Anterior cingulate cortex (tissue), 58 donors: ENCODE measurements at regions not wholly inside any gene's neighbourhood (a gene's known extent, or its start where the extent isn't known, plus 50 kb on each side); places are given as distances from the start of the nearest gene placed in this dataset.

Experiments used
- DNase-seq, 58 donors: peaks; one replicate each; lab custom pipeline; 2025; lab: John Stamatoyannopoulos, UW

DNA sequence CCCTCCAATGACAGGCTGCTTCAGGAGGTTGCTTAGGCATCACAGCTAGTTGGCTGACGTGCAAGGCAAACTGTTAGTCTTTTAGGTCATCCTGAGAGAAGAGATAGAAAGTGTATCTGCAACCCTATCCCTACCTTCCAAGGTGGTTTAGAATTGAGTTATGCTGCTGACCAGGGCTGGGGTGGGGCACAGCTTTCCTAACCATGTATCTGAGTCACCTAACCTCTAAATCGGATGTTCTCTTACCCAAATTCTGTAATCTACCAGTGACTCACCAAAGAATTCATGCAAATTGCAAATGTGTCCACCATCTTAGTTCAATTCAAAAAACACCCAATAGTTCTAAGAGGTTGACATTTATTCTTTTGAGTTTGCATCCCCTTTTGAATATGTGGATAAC is 107.2 kb upstream of the DYNLRB2 start:
- no peak for DNase-seq

DNA sequence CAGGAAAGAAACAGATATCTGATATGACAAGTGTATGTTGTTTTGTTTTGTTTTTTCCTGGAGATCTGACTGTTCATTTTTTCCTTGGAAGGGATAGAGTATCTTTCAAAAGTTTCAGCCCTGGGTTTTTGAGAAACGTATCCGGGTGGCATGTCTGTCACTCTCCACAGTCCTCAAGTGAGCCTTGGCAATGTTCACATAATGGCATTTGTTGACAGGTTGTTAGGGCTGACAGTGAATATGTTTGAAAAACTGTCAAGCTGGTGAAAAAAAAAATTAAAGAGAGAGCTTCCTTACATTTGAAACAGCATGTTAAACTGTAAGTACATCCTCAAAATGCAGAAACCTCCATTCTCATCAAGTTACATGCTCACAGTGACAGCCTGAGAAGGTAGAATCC is 113.0 kb upstream of the DYNLRB2 start:
- DNase-seq: no peak

GRCh38 chr16:80418517-80419355 is 122.1 kb upstream of the DYNLRB2 start:
- DNase-seq: no peak

DNA sequence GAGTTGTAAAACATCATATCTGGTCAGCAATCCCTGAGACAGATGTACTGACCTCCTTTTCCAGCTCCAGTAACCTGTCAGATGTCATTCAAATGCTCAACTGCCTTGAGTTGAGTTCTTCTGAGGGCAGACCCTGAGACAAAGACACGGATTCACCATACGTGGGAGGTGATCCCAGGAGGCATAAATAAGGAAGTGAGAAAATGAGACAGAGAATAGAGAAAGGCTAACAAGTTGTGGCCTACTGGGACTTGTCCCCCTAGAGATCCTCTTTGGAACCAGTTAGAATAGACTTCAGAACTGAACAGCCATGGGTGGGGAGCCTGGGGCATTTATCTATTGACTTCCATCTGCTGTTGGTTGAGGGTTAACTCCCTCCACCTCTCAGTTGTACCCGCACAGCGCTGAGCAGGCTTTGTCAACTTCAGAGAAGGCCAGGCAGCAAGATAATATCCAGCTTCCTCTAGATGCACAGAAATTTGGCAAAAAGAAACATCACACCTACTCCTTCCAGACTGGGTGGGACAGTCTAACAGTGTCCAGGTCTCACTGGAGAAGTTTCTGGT is 123.0 kb upstream of the DYNLRB2 start:
- no peak for DNase-seq

- no peak for DNase-seq
Observed at GRCh38 chr16:80408014-80408413, 132.8 kb upstream of the DYNLRB2 start.

DNA sequence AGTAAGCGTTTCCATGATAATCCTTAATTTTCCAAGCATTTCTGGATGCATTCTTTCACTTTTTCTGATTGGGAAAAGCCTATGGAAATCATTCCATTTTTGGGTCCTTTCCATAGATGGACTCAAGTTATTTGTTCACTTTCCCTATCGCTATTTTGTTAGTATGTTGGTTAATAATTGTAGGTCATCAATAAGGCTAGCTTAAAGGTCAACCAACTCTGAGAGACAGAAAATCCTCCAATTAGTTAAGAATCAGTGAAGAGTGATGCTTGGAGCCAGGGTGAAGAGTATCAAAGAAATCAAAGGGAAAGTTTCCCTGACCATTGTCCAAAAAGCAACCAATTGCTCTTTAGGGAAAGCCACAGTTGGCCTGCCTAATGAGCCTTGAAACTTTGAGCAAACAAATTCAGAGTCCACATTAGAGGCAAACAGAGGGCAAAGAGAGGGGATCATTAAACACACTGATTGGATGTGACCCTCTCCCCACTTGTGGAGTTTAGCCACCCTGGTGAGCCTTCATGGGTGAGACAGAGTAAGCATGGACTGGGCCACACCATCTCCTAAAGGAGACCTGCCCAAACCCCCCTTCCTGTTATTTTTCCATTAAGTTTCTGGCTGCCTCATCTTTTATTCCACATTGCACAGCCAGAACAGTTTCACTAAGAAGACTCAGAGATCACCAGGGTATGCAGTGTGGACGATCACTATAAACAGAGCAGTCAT is 133.4 kb upstream of the DYNLRB2 start:
- DNase-seq: no peak

GRCh38 chr16:80404847-80405246 is 135.9 kb upstream of the DYNLRB2 start:
- DNase-seq: no peak

DNA sequence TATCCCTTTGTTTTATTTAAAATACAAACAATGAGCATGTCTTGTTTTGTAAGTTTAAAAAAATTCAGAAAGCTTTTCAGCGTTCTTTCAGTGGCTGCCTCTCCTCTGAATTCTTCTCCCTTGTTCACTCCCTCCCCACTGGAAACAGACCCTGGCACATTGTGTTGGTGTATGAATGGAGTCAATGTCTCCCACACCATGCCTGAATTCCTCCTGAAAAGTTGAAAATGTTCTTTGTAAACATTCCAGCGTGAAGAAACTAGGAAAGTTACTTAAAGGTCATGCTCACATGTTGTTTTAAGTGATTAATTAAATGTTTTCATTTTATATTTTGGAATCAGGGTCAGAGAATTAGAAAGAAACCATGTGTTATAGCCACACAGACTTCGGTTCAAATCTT is 136.9 kb upstream of the DYNLRB2 start:
- no peak for DNase-seq

DNA sequence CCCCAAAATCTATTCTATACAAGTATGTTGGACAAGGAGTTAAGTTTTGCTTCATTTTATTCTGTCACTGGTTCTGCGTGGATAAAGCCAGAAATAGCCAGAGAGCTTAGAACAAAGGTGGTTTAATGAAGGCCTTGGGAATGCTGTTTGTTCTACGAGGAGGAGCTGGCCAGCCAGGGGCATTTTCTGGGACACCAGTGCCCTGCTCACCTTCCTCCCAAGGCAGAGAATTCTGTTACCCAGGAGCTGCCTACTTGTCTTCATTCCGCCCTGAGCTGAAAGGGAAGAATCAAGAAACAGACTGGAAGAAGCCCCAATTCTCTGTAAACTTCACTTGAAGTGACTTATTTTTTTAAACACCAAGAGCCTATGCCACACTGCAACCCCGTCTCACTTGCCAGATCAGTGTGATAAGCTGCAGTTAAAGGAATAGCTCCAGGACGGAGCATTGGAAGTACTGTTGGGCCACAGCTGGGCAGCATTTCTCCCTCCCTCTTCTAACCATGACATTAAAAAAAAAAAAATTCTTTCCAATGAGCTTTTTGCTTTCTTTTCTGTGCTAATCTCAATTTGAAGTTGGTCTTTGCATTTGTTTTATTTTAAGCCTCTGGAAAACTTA is 149.8 kb upstream of the DYNLRB2 start:
- peak in 1 of 58 donors; percentile 5 for DNase-seq

DNA sequence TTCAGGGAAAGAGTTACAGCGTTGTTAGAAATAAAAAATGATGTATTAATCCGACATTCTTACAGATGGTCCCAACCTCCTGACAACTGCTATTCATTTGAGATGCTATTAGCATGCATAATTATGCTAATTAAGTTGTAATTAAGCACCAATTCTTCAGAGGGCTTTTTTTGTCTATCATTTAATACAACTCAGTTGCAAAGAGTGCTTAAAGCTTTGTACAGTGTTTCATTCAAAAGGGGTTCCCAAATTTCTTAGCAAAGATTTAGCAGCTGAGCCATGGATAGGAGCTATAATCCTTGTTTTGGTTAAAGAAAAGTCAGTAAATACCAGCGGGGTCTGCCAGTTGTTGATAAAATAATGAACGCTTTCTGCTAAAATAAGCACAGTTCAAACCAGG is 150.7 kb upstream of the DYNLRB2 start:
- no peak for DNase-seq

- DNase-seq: no peak
Observed at GRCh38 chr16:80389338-80389737, 151.5 kb upstream of the DYNLRB2 start.

GRCh38 chr16:80387318-80387921 is 153.4 kb upstream of the DYNLRB2 start:
- DNase-seq: no peak

DNA sequence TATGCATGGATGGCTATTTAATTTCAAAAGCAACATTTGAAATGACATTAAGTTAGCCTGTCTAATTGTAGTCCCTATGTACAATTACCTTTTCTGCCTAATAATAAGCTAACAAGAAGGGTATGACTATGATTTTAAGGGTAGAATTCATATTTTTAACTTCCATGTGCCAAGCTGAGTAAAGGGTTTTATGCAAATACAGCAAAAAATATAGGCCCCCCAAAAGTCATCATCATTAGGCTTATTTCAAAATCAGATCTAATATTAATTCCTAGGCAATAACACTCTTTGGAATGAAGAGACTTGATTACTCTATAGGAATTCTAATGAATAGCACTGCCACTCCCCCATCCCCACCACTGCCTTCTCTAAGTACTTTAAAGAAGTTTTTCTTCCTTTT is 155.9 kb upstream of the DYNLRB2 start:
- no peak for DNase-seq

GRCh38 chr16:80380514-80380913 is 160.3 kb upstream of the DYNLRB2 start:
- DNase-seq: no peak

DNA sequence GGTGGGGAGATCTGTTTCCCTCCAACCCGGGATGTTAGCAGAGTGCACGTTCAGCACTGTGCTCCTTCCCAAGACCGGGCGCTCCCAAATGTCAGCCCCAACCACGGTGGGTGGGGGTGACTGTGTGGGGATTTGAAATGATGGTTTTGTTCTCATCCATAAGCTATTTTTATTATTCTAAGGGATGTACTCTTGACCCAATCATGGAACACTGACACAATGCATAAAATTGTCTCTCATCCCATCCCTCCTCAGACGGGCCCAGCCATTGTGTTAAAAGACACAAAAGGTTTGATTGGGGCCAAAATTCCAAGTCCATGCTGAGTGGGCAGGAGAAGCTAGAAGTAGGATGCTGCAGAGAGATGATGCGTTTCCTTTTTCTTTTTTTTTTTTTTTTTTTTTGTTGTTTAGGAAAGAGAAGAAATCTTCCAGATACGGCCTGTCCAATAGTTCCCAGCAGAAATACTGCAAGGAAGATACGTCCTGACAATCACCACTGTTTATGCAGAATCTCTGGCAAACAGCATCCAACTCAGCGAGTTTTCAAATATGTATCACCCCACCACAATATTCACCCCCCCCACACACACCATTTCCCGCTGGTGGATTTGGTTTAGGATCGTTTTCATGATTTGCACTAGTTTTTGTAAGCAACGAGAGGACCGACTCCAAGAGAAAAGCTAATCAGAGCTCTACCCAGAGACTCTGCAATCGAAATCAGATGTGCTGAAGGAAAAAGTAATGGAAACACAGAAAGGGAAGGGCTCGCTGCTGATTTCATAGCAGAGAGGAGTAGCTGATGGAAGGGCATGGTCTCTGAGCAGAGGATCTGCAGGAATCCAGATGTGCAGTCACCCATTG is 163.5 kb upstream of the DYNLRB2 start:
- DNase-seq: peak in 1 of 58 donors; percentile 2

- no peak for DNase-seq
Observed at GRCh38 chr16:80375973-80376372, 164.8 kb upstream of the DYNLRB2 start.

GRCh38 chr16:80375513-80375912 is 165.3 kb upstream of the DYNLRB2 start:
- no peak for DNase-seq

- no peak for DNase-seq
Observed at GRCh38 chr16:80372341-80372740, 168.5 kb upstream of the DYNLRB2 start.

DNA sequence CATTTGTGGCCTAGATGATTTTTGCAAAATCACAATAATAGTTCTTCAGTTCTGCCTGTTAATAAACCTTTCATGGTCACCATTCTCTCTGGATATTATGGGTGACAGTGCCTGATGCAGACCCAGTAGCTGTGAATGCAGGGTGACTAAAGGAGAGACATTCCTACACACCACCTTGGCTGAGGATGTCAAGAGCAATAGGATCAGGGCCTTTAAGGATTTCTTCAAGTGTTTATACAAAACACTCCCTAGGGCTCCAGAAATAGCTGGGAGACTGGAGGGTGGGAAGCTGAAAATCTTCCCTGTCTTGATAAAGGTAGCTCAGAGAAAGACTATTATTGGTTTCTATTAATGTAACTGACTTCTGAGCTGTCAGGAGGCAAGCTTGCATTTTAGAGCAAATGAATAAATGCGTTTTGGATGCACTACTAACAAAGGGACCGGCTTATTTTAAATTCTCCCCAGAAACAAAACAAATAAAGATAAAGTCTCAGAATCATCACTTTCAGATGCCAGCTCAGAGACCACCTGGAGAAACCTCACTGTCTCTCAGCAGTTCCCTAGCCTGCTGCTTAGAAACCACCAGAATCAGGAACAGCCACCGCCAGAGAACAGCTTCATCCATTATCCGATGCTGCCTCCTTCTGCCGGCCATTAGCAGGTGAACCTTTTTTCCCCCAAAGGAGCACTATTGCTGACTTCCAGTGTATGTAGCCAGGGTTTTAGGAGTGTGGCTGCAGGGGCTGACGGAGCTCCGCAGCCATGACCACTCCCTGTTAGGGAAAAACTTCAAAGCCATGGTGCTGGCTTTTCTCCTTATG is 171.4 kb upstream of the DYNLRB2 start:
- DNase-seq: peak in 43 of 58 donors; percentile 2 to 60 (median 15)
